GM21447 (cell line): ENCODE measurements at regions not wholly inside any gene's neighbourhood (a gene's known extent, or its start where the extent isn't known, plus 50 kb on each side); places are given as distances from the start of the nearest gene placed in this dataset.

Experiments used
- ATAC-seq: cut with Tn5 transposase; IDR thresholded peaks from one replicate; pipeline ENCODE4 v1.9.1; 2021; ENCODE audit not compliant: unreplicated experiment

DNA sequence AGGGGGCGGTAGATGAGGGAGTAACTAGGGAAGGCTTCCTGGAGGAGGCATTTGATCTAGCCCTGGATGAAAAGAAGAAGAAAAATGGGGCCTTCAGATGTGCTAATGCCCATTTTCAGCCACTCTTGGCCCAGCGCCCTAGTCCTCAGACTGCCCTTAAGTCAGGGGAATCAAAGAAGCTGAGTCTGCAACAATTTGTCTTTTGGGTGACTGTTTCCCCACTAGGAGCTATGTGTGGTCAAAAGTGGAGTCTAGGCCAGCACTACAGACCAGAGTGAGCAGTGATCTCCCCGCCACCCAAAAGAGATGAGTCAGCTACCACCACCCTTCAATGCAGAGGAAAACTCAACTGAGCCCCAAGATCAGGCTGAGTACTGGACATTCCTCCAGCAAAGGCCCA is 542.1 kb downstream of the BNC2 start:
- ATAC-seq: no peak

DNA sequence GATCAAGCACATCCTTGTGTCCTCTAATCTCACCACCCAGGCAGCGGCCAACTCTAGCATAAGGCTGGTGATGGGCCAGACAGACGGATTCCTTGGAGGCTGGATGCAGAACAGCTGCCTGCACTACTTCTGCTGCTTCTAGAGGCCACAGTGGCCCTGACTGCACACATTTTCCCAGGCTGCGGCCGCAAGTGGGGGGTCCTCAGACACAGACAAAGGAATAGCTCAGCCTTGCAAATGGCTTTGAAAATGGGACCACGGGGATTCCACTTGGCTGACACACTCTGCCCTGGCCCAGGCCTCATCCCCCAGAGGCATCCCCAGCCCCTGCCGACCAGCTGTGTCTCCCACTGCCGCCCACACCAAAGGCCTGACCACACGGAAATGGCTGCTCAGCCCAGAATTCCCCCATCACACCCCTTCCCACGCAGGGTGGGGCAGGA is 540.8 kb downstream of the BNC2 start:
- no peak for ATAC-seq

- ATAC-seq: no peak
Observed at GRCh38 chr9:16331031-16331430, 539.4 kb downstream of the BNC2 start.

- no peak for ATAC-seq
Observed at GRCh38 chr9:16331527-16331926, 538.9 kb downstream of the BNC2 start.

DNA sequence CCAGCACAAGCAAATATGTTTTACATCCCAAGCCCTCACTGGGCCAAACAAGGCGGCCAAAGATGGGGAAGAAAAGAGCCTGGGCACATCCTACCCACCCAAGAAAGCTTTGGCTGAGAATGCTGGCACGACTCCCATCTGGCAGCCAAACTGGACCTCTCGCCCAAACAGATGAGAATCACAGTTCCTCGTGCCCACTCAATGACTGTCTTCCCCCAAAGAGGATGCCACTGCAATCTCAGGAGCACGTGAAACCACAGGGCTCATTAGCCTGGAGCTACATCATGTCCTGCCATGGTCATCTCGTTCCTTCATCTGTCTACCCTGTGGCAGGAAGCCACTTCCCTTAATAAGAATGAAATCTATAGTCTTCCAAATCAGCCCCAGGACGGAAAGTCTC is 536.8 kb downstream of the BNC2 start:
- ATAC-seq: no peak

DNA sequence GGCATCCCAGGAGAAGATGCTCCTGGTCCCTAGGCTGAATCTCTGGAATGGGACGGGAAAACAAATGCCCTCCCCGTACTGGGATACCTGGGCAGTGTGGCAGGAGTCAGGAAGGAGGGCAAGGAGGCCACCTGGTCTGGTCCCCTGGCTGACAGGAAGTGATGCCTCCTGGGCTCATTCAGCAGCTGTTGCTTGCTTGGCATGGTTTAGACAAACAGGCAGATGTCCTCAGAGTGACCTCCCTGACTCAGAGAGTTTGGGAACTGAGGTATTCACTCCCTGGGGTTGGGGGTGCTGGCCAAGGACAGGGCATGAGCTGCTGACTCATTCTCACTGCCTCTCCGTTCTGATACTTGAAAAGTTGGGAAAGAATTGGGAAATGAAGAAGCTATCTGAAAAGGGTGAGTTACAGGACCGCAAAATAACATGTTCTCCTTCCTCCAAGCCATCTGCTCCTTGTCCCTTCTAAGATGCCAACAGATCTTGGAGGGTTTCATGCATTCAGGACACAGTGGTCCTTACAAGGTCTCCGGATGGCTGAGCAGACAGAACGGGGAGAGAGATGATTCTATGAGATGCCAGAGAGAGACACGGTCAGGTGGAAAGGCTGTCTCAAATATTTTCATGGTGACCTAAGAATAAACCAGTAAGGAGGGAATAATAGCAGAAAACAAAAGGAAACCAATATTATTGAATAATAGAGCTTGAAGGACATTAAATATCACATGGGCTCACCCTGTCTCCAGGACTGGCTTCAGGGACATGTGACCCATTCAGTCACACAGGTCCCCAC is 534.5 kb downstream of the BNC2 start:
- no peak for ATAC-seq

DNA sequence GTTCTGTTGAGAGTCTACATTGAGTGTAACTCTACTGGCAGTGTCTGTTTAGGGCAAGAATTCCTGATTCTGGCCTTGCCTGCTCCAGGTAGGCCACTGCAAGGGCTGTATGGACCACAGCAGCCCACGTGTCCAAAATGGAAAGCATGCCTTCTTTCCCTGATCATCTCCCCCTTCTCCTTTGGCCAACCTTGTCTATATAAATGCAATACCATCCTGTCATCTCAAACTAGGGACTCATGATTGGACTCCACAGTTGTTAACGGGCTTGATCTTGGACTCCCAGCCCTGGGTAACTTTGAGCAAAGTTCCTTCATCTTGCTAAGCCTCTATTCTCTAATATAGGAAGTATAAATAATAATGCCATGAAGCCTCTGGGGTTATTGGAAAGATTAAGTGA is 533.6 kb downstream of the BNC2 start:
- no peak for ATAC-seq

- no peak for ATAC-seq
Observed at GRCh38 chr9:16337322-16338029, 533.0 kb downstream of the BNC2 start.

DNA sequence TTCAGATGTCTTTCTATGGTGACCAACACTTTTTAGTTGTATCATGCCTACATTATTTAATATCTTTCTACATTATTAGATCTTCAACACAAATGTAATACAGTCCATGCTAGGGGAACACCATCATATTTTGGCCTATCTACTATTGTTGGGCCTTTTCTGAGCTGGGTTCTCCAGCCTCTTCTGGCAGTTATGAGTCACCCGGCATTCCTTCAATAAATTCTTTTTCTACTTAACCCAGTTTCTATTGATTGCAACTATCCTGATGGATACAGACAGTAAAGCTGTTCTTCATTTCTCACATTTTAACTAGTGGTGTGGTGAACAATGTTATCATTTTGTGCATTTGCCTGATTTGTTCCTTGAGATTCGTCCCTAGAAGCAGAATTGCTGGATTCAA is 529.3 kb downstream of the BNC2 start:
- no peak for ATAC-seq

DNA sequence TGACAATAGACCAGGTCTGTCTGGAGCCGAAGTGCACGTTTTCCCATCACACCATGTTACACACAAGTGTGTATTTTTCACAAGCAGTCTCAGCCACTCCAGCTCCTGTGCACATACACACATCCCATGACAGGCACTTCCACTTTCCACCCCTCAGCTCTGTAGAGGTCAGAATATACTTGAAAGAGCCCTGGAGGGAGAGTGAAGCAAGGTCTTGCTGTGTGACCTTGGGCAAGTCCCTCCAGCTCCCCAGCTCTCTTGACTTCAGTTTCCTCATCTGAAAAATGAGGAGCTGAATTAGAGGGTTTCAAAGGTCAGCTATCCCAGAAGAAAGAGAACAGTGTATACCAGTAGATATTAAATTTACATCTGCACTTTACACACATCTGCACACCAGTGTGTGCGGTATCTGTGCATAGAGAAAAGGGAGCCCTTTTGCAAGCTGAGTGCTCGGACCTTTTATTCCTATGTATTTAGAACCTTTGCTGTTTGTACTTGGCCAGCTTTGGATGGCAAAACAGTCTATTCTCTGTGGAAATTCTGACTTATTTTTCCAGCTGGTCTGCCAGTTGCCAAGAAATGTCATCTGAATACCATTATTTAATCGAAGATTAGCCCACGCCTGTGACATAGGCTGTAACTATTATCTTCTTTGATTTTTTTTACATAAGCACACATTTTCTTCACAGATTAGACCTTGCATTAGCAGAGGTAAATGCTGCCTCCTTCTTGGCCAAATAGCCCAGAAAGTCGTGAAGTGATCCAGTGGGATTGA is 528.0 kb downstream of the BNC2 start:
- ATAC-seq: no peak

DNA sequence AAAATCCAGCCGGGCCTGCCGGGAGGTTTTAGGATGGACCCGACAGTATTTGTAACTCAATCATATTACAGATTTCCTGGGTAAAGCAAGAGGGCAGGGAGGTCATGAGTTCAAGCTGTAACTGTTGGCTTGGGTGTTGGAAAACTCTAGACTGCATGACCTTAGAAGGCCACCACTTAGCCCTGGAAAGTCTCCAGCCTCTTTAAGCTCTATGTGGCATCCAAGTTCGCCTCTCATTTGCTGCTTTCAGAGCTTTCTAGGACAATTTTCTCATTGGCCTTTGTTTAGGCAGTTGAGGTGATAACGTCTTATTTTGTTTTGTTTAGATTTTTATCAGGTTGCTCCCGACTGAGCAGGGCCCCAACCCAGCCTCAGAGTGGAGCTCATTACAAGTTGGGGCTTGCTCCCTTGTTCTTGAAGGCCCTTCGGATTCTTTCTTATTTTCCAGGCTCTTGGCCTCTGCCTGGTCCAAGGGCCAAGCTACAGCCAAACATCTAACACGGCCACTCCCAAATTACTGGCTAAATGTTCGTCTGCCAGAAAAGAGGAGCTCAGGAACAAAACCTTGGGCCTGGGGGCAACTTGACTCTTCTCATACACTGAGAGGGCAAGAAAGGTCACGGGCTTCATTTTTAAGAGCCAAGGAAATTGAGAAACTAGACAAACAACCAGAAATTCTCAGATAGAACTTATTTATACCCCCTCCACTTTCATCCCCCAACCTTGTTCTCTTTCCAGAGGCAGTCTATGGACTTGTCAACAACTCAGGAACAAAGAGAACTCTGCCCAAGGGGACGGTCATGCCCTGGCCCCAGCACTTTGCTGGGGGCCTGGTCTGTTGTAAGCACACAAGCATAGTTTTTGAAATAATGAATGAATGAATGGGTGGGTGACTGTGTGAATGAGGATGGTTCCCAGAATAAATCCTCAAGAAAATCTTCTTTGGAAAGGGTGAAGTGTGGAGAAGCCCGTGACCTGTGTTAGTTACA is 526.9 kb downstream of the BNC2 start:
- no peak for ATAC-seq

- no peak for ATAC-seq
Observed at GRCh38 chr9:16344343-16344742, 526.1 kb downstream of the BNC2 start.

GRCh38 chr9:16345902-16346301 is 524.6 kb downstream of the BNC2 start:
- ATAC-seq: no peak

DNA sequence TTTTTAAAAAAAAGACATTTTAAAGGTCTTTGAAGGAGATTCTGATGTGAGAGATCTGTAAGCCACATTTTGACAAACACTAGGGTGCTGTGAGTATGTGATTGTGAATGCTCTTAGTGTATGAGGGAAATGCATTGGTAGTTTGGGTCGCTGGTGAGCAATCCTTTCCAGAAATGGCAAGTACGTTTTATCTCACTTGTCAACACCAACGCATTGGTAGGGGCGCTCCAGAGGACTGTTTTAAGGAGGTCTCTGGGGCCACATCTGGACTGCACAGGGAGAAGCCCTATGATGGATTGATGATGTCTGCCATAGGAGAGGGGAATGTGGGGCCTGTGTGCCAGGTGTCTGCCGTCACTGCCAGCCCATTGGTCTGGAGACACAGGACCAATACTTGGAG is 522.6 kb downstream of the BNC2 start:
- no peak for ATAC-seq

- no peak for ATAC-seq
Observed at GRCh38 chr9:16348531-16348930, 521.9 kb downstream of the BNC2 start.

DNA sequence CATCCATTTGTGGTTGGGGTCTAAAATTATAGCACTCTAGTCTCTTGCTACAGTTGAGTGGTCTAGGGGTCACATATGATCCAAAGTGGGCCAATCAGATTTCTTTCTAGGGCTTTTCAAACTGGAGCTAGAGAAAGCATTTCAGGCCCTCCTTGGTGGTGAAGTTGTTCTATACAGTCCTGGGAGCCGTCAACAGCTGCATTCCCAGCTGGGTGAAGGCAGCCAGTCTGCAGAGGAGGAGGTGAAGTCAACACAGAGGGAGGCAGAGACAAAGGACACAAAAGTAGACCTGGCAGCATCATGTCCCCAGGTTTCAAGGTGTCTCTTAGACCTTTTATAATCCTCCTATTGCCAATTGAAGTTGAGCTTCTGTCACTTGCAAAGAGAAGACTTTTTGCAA is 518.2 kb downstream of the BNC2 start:
- ATAC-seq: no peak

DNA sequence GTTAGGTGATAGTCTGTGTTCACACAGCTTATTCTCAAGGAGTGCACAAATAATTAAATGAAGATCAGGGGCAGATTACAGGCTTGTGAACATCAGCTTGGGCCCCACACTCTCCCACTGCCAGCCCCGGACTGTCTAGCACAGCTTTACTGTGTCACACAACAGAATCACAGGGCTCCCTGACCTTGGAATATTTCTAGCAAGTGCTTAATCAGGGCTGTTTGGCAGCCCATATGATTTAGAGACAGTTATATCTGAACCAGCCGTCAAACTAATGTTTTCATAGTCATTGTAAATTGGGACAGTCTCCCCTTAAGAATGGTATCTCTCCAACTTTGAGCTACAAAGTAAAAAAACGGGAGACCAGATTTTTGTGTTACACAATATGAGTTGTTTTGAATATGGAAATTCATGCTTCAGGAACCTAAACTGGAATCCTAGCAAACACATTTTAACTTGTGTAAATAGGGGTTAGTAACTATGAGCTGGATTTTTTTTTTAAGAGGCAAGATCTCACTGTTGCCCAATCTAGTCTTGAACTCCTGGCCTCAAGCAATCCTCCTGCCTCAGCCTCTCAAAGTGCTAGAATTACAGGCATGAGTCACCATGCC is 517.6 kb downstream of the BNC2 start:
- no peak for ATAC-seq

DNA sequence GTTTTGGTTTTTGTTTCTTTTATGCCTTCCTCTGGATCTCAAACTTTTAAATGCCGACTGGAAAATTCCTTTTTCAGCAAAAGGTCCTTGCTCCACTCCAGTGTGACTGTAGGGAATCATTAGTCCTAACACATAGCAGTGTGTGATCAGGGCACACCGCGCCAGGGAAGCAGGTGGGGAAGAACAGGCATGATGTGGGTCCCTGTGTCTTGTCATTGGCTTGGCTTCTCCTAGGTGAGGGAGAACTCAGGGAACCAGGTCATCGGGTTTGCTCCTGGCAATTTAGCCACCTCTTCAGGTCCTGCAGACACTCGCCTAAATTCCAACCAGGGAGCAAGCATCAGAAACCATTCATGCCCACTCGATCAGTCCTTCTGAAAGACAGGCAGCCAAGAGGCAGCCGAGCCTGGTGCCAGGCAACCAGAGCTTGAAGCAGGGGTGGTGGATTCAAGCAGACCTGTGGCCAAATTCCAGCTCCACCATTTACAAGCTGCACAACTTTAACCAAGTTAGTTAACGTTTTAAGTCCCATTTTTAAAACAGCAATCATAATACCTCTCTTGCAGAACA is 514.2 kb downstream of the BNC2 start:
- ATAC-seq: no peak

- ATAC-seq: no peak
Observed at GRCh38 chr9:16357828-16358227, 512.6 kb downstream of the BNC2 start.

- ATAC-seq: no peak
Observed at GRCh38 chr9:16358751-16359150, 511.7 kb downstream of the BNC2 start.
